ENCODE measurements at regions not wholly inside any gene's neighbourhood (a gene's known extent, or its start where the extent isn't known, plus 50 kb on each side); places are given as distances from the start of the nearest gene placed in this dataset.

DNA sequence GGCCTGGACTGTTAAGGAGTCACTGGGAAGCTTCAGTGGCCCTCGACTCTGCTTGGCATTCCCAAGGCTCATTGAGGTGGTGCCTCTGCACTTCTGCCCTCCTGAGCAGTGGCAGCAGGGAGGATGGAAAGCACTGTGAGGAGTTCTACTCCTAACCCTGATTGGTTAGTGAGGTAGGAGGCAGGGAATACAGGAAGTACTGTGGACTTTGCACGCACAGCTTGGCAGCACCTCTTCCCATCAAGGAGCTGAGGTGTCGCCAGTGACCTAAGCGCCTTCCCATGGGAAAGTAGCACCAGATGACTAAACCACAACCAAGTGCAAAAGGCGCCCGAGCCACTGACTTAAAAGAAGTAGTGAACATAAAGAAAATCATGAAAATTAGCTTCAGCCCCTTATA is 152.5 kb upstream of the CADM1 start:
- no peak for TF ChIP-seq CEBPB (IDR thresholded peaks at IDR 0.05)

GRCh38 chr11:115656041-115656440 is 151.8 kb upstream of the CADM1 start:
- TF ChIP-seq YY1 (IDR thresholded peaks at IDR 0.05; ENCODE audit: low read depth) (no peak), FOXM1 (IDR thresholded peaks at IDR 0.05; ENCODE audit: borderline replicate concordance, low read depth) (no peak), USF1 (IDR thresholded peaks at IDR 0.05) (no peak), TAF1 (IDR thresholded peaks at IDR 0.05; ENCODE audit: low read depth) (no peak), EP300 (IDR thresholded peaks at IDR 0.05; ENCODE audit: borderline replicate concordance) (no peak), CREB1 (IDR thresholded peaks at IDR 0.05; ENCODE audit: low read depth) (no peak), EGR1 (IDR thresholded peaks at IDR 0.05) (no peak), RAD21 (IDR thresholded peaks at IDR 0.05; ENCODE audit: low read depth) (no peak), ZBTB7A (IDR thresholded peaks at IDR 0.05; ENCODE audit: low read depth) (no peak), TEAD4 (IDR thresholded peaks at IDR 0.05) (no peak), MAX (IDR thresholded peaks at IDR 0.05) (no peak)

- TF ChIP-seq ZBTB7A (IDR thresholded peaks at IDR 0.05; ENCODE audit: low read depth) (no peak), EGR1 (IDR thresholded peaks at IDR 0.05) (no peak), FOXM1 (IDR thresholded peaks at IDR 0.05; ENCODE audit: borderline replicate concordance, low read depth) (no peak), TAF1 (IDR thresholded peaks at IDR 0.05; ENCODE audit: low read depth) (no peak), TCF12 (IDR thresholded peaks at IDR 0.05; ENCODE audit: low read depth) (no peak), NFIC (IDR thresholded peaks at IDR 0.05) (no peak), USF1 (IDR thresholded peaks at IDR 0.05) (no peak), YY1 (IDR thresholded peaks at IDR 0.05; ENCODE audit: low read depth) (no peak), RAD21 (IDR thresholded peaks at IDR 0.05; ENCODE audit: low read depth) (no peak), EP300 (IDR thresholded peaks at IDR 0.05; ENCODE audit: borderline replicate concordance) (no peak), TEAD4 (IDR thresholded peaks at IDR 0.05) (no peak), MAX (IDR thresholded peaks at IDR 0.05) (no peak), CREB1 (IDR thresholded peaks at IDR 0.05; ENCODE audit: low read depth) (no peak), CEBPB (IDR thresholded peaks at IDR 0.05) (no peak)
- TF ChIP-seq, protein P1, sequence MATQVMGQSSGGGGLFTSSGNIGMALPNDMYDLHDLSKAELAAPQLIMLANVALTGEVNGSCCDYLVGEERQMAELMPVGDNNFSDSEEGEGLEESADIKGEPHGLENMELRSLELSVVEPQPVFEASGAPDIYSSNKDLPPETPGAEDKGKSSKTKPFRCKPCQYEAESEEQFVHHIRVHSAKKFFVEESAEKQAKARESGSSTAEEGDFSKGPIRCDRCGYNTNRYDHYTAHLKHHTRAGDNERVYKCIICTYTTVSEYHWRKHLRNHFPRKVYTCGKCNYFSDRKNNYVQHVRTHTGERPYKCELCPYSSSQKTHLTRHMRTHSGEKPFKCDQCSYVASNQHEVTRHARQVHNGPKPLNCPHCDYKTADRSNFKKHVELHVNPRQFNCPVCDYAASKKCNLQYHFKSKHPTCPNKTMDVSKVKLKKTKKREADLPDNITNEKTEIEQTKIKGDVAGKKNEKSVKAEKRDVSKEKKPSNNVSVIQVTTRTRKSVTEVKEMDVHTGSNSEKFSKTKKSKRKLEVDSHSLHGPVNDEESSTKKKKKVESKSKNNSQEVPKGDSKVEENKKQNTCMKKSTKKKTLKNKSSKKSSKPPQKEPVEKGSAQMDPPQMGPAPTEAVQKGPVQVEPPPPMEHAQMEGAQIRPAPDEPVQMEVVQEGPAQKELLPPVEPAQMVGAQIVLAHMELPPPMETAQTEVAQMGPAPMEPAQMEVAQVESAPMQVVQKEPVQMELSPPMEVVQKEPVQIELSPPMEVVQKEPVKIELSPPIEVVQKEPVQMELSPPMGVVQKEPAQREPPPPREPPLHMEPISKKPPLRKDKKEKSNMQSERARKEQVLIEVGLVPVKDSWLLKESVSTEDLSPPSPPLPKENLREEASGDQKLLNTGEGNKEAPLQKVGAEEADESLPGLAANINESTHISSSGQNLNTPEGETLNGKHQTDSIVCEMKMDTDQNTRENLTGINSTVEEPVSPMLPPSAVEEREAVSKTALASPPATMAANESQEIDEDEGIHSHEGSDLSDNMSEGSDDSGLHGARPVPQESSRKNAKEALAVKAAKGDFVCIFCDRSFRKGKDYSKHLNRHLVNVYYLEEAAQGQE (IDR thresholded peaks at IDR 0.05; ENCODE audit: low read depth) = no peak
Observed at GRCh38 chr11:115654792-115655191, 150.6 kb upstream of the CADM1 start.

GRCh38 chr11:115653926-115654325 is 149.7 kb upstream of the CADM1 start:
- no peak for TF ChIP-seq RAD21 (IDR thresholded peaks at IDR 0.05; ENCODE audit: low read depth)
- TF ChIP-seq, protein P1 (IDR thresholded peaks at IDR 0.05; ENCODE audit: low read depth) = no peak
- TF ChIP-seq TAF1 (IDR thresholded peaks at IDR 0.05; ENCODE audit: low read depth) = no peak
- TF ChIP-seq EP300 (IDR thresholded peaks at IDR 0.05; ENCODE audit: borderline replicate concordance) = no peak

GRCh38 chr11:115653076-115653475 is 148.9 kb upstream of the CADM1 start:
- TF ChIP-seq FOXM1 (IDR thresholded peaks at IDR 0.05; ENCODE audit: borderline replicate concordance, low read depth) (no peak), CREB1 (IDR thresholded peaks at IDR 0.05; ENCODE audit: low read depth) (no peak), EGR1 (IDR thresholded peaks at IDR 0.05) (no peak), CEBPB (IDR thresholded peaks at IDR 0.05) (no peak), EP300 (IDR thresholded peaks at IDR 0.05; ENCODE audit: borderline replicate concordance) (no peak)

DNA sequence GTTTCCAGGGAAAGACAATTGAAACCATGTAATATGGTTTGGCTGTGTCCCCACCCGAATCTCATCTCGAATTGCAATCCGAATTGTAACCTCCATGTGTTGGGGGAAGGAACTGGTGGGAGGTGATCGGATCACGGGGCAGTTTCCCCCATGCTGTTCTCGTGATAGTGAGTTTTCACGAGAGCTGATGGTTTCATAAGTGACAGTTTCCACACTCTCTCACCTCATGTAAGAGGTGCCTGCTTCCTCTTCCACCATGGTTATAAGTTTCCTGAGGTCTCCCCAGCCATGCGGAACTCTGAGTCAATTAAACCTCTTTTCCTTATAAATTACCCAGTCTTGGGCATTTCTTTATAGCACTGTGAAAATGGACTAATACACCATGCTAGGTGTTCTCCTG is 148.3 kb upstream of the CADM1 start:
- TF ChIP-seq TAF1 (IDR thresholded peaks at IDR 0.05; ENCODE audit: low read depth) (no peak), EGR1 (IDR thresholded peaks at IDR 0.05) (no peak), FOXM1 (IDR thresholded peaks at IDR 0.05; ENCODE audit: borderline replicate concordance, low read depth) (no peak), CREB1 (IDR thresholded peaks at IDR 0.05; ENCODE audit: low read depth) (no peak), NFIC (IDR thresholded peaks at IDR 0.05) (no peak), TCF12 (IDR thresholded peaks at IDR 0.05; ENCODE audit: low read depth) (no peak), ZBTB7A (IDR thresholded peaks at IDR 0.05; ENCODE audit: low read depth) (no peak), RAD21 (IDR thresholded peaks at IDR 0.05; ENCODE audit: low read depth) (no peak), YY1 (IDR thresholded peaks at IDR 0.05; ENCODE audit: low read depth) (no peak), USF1 (IDR thresholded peaks at IDR 0.05) (no peak), EP300 (IDR thresholded peaks at IDR 0.05; ENCODE audit: borderline replicate concordance) (no peak), MAX (IDR thresholded peaks at IDR 0.05) (no peak)
- TF ChIP-seq, protein P1 (IDR thresholded peaks at IDR 0.05; ENCODE audit: low read depth) = no peak

All from Ishikawa (cell line).